H1 (cell line): ENCODE measurements at regions not wholly inside any gene's neighbourhood (a gene's known extent, or its start where the extent isn't known, plus 50 kb on each side); places are given as distances from the start of the nearest gene placed in this dataset.

ENCODE experiments used
- CTCF ChIA-PET: fragments of 300-600 bp; sonication (Branson Sonifier 250); formaldehyde crosslinking; loops from one replicate; lab custom pipeline; 2021; ENCODE audit not compliant: partially characterized antibody; lab: Charles Lee
- POLR2A ChIA-PET: fragments of 300-600 bp; sonication (Branson Sonifier 250); formaldehyde crosslinking; loops from one replicate; lab custom pipeline; 2021; ENCODE audit warnings: inconsistent platforms; ENCODE audit not compliant: partially characterized antibody; lab: Charles Lee
- DNase-seq, 2 experiments: peaks; one replicate each; pipeline versions ENCODE4 v3.0.0 to v3.0.0-alpha.2; 2010 to 2022; ENCODE audit warnings: low spot score in 2 of 2, low read depth in 1 of 2, mixed read lengths in 1 of 2
- FAIRE-seq: peaks from 2 replicates; lab custom pipeline; 2011; peaks lifted over from hg19 to GRCh38; lab: Jason Lieb, UNC
- H2AFZ ChIP-seq: 2 replicates; pipeline ENCODE4 v1.8.1; 2012; ENCODE audit warnings: low read length, inconsistent platforms
- H2AK5ac ChIP-seq: 2 replicates; pipeline ENCODE4 v1.6.1; 2013; ENCODE audit warnings: low read depth, low read length
- H2BK120ac ChIP-seq: replicated peaks from 2 replicates; pipeline ENCODE3; 2013; ENCODE audit warnings: low read depth, low read length, inconsistent platforms
- H2BK12ac ChIP-seq: 2 replicates; pipeline ENCODE4 v1.6.1; 2013; ENCODE audit warnings: low read depth, low read length
- H2BK15ac ChIP-seq: 2 replicates; pipeline ENCODE4 v1.6.1; 2013; ENCODE audit warnings: low read length
- H2BK20ac ChIP-seq: 2 replicates; pipeline ENCODE4 v1.6.1; 2013; ENCODE audit warnings: low read length
- H2BK5ac ChIP-seq: 2 replicates; pipeline ENCODE4 v1.6.1; 2013; ENCODE audit warnings: low read depth, low read length
- H3K14ac ChIP-seq: 2 replicates; pipeline ENCODE4 v1.6.1; 2013; ENCODE audit warnings: inconsistent platforms; ENCODE audit not compliant: insufficient read length
- H3K18ac ChIP-seq: 2 replicates; pipeline ENCODE4 v1.6.1; 2013; ENCODE audit warnings: low read length; ENCODE audit errors: extremely low read depth
- H3K23ac ChIP-seq: 2 replicates; pipeline ENCODE4 v1.6.1; 2013; ENCODE audit warnings: inconsistent platforms; ENCODE audit not compliant: insufficient read length
- H3K23me2 ChIP-seq: 2 replicates; pipeline ENCODE4 v1.6.1; 2013; ENCODE audit warnings: low read depth, low read length
- H3K27ac ChIP-seq: 2 replicates; pipeline ENCODE4 v1.6.1; 2011; ENCODE audit warnings: low read depth, low read length, inconsistent platforms
- H3K27me3 ChIP-seq, 4 experiments: replicated peaks in 1 of 4; 1 replicate in 1 of 4; 2 replicates in 3 of 4; pipeline versions ENCODE4 v1.6.1 to v1.8.1; 2011 to 2013; ENCODE audit warnings: low read length in 3 of 4, mild to moderate bottlenecking in 3 of 4, inconsistent platforms in 2 of 4, mixed read lengths in 2 of 4, moderate library complexity in 1 of 4; ENCODE audit not compliant: control insufficient read depth in 3 of 4, insufficient read depth in 3 of 4; ENCODE audit errors: extremely low read depth in 1 of 4
- H3K36me3 ChIP-seq, 4 experiments: 2 replicates each; pipeline versions ENCODE4 v1.6.1 to v1.8.1; 2011 to 2013; ENCODE audit warnings: mild to moderate bottlenecking in 4 of 4, low read length in 3 of 4, moderate library complexity in 2 of 4, control low read depth in 1 of 4, inconsistent platforms in 1 of 4; ENCODE audit not compliant: insufficient read depth in 4 of 4, control insufficient read depth in 2 of 4
- H3K4ac ChIP-seq: replicated peaks from 2 replicates; pipeline ENCODE3; 2013; ENCODE audit warnings: low read length, low read depth, mixed read lengths, inconsistent platforms; ENCODE audit not compliant: insufficient read length
- H3K4me1 ChIP-seq, 4 experiments: replicated peaks in 1 of 4; 1 replicate in 1 of 4; 2 replicates in 3 of 4; pipeline versions ENCODE4 v1.6.1 to v1.8.1; 2011 to 2013; ENCODE audit warnings: low read length in 3 of 4, inconsistent platforms in 2 of 4, mixed read lengths in 1 of 4; ENCODE audit not compliant: insufficient read depth in 4 of 4, control insufficient read depth in 3 of 4
- H3K4me2 ChIP-seq, 2 experiments: 2 replicates each; pipeline versions ENCODE4 v1.6.1 to v1.8.1; 2011 to 2013; ENCODE audit warnings: low read depth in 2 of 2, low read length in 2 of 2, control low read depth in 1 of 2, inconsistent platforms in 1 of 2, mild to moderate bottlenecking in 1 of 2; ENCODE audit not compliant: insufficient read depth in 1 of 2
- H3K4me3 ChIP-seq, 4 experiments: fragments of 200-600, 300-600 bp in 1 of 4; sonication (generic), shearing (Covaris generic), sonication (Bioruptor Twin) in 1 of 4; 2 replicates each; pipeline versions ENCODE4 v1.5.1 to v1.8.1; 2011 to 2016; ENCODE audit warnings: low read length in 4 of 4, low read depth in 3 of 4, control low read depth in 2 of 4, inconsistent platforms in 2 of 4, mild to moderate bottlenecking in 2 of 4, mixed read lengths in 1 of 4, moderate library complexity in 1 of 4; ENCODE audit not compliant: insufficient read depth in 2 of 4; ENCODE audit errors: extremely low read depth in 1 of 4
- H3K56ac ChIP-seq: replicated peaks from 2 replicates; pipeline ENCODE3; 2013; ENCODE audit warnings: low read depth, mild to moderate bottlenecking, mixed read lengths, low read length, inconsistent platforms; ENCODE audit not compliant: insufficient read length
- H3K79me1 ChIP-seq: 2 replicates; pipeline ENCODE4 v1.6.1; 2013; ENCODE audit warnings: low read depth, low read length, control low read depth
- H3K79me2 ChIP-seq, 2 experiments: 2 replicates each; pipeline versions ENCODE4 v1.6.1 to v1.8.1; 2012 to 2013; ENCODE audit warnings: low read length in 2 of 2, mild to moderate bottlenecking in 2 of 2, inconsistent platforms in 1 of 2; ENCODE audit not compliant: insufficient read depth in 2 of 2, control insufficient read depth in 1 of 2
- H3K9ac ChIP-seq, 4 experiments: replicated peaks in 1 of 4; 1 replicate in 1 of 4; 2 replicates in 3 of 4; pipeline versions ENCODE4 v1.6.1 to v1.8.1; 2011 to 2013; ENCODE audit warnings: low read depth in 3 of 4, low read length in 3 of 4, control low read depth in 2 of 4, mild to moderate bottlenecking in 2 of 4, moderate library complexity in 2 of 4, inconsistent platforms in 1 of 4; ENCODE audit errors: extremely low read depth in 1 of 4
- H3K9me3 ChIP-seq, 2 experiments: 2 replicates each; pipeline versions ENCODE4 v1.6.1 to v1.8.1; 2012 to 2013; ENCODE audit warnings: mild to moderate bottlenecking in 2 of 2, moderate library complexity in 2 of 2, control low read depth in 1 of 2, inconsistent platforms in 1 of 2, low read depth in 1 of 2, low read length in 1 of 2, mixed read lengths in 1 of 2; ENCODE audit not compliant: insufficient read depth in 2 of 2
- H4K20me1 ChIP-seq, 2 experiments: replicated peaks in 1 of 2; 2 replicates each; pipeline versions ENCODE3 to v1.8.1; 2011 to 2013; ENCODE audit warnings: inconsistent platforms in 2 of 2, low read length in 2 of 2, mild to moderate bottlenecking in 1 of 2; ENCODE audit not compliant: insufficient read depth in 2 of 2, control insufficient read depth in 1 of 2
- H4K5ac ChIP-seq: 2 replicates; pipeline ENCODE4 v1.6.1; 2013; ENCODE audit warnings: low read length, low read depth, mixed read lengths, inconsistent platforms; ENCODE audit not compliant: insufficient read length
- H4K8ac ChIP-seq: 2 replicates; pipeline ENCODE4 v1.8.0; 2013; ENCODE audit warnings: mild to moderate bottlenecking, moderate library complexity, low read length, inconsistent platforms; ENCODE audit not compliant: insufficient read depth; ENCODE audit errors: extremely low read depth
- H4K91ac ChIP-seq: replicated peaks from 2 replicates; pipeline ENCODE3; 2013; ENCODE audit warnings: low read length, mixed read lengths, inconsistent platforms; ENCODE audit not compliant: insufficient read length
- BRCA1 ChIP-seq: IDR thresholded peaks from 2 replicates; pipeline ENCODE4 v1.6.1; 2012; ENCODE audit warnings: low read depth, low read length, improper control_type of control experiment
- CHD1 ChIP-seq: IDR thresholded peaks from 2 replicates; pipeline ENCODE4 v1.6.1; 2012; ENCODE audit warnings: low read depth, low read length, improper control_type of control experiment
- JUND ChIP-seq: IDR thresholded peaks from 2 replicates; pipeline ENCODE4 v1.6.1; 2011; ENCODE audit warnings: mild to moderate bottlenecking, improper control_type of control experiment, low read length
- TF ChIP-seq, protein P1 (sequence below): IDR thresholded peaks from 2 replicates; pipeline ENCODE4 v1.6.1; 2012; ENCODE audit warnings: inconsistent platforms

- Histone ChIP-seq H3K4ac (no peak overlapping the region), H3K4me1 (no peaks in the 10 kb centered on the region)
These were observed 242.2 kb upstream of the CTSO start for GRCh38 chr4:156195914-156196313.

More at GRCh38 chr4:156195914-156196313, 242.2 kb upstream of the CTSO start:
- Histone ChIP-seq H3K23me2 (no peaks in the 10 kb centered on the region), H4K20me1 (no peaks in the 10 kb centered on the region), H3K18ac (no peak overlapping the region), H3K14ac (no peak overlapping the region), H3K4me3 (no peak overlapping the region), H2BK120ac (no peak overlapping the region), H2BK5ac (no peak overlapping the region), H4K5ac (no peak overlapping the region), H3K56ac (no peak overlapping the region), H3K23ac (no peak overlapping the region), H2AK5ac (no peak overlapping the region), H2AFZ (no peak overlapping the region), H3K27ac (no peak overlapping the region), H2BK20ac (no peak overlapping the region), H3K36me3 (no peaks in the 10 kb centered on the region), H3K9ac (no peak overlapping the region), H3K79me2 (no peaks in the 10 kb centered on the region), H2BK12ac (no peak overlapping the region), H3K79me1 (no peaks in the 10 kb centered on the region), H3K4me2 (no peak overlapping the region), H2BK15ac (no peak overlapping the region), H3K27me3 (no peaks in the 10 kb centered on the region), H4K8ac (no peak overlapping the region), H3K9me3 (no peaks in the 10 kb centered on the region), H4K91ac (no peak overlapping the region)
- TF ChIP-seq BRCA1 (no peak), JUND (no peak), CHD1 (no peak)
- TF ChIP-seq, protein P1, sequence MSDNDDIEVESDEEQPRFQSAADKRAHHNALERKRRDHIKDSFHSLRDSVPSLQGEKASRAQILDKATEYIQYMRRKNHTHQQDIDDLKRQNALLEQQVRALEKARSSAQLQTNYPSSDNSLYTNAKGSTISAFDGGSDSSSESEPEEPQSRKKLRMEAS = no peak
- CTCF ChIA-PET = interaction anchor here (1.0 to 1.3 kb wide), 2 partner anchors 11 to 94 kb away, joined by 3 read pairs; no protein-coding TSS in a partner anchor
- POLR2A ChIA-PET = no interaction called here
- FAIRE-seq (no peak), DNase-seq (no peak)
